ENCODE measurements at regions not wholly inside any gene's neighbourhood (a gene's known extent, or its start where the extent isn't known, plus 50 kb on each side); places are given as distances from the start of the nearest gene placed in this dataset.
A peak's percentile ranks its signal among the peaks of the same experiment; 100 is the strongest.

DNA sequence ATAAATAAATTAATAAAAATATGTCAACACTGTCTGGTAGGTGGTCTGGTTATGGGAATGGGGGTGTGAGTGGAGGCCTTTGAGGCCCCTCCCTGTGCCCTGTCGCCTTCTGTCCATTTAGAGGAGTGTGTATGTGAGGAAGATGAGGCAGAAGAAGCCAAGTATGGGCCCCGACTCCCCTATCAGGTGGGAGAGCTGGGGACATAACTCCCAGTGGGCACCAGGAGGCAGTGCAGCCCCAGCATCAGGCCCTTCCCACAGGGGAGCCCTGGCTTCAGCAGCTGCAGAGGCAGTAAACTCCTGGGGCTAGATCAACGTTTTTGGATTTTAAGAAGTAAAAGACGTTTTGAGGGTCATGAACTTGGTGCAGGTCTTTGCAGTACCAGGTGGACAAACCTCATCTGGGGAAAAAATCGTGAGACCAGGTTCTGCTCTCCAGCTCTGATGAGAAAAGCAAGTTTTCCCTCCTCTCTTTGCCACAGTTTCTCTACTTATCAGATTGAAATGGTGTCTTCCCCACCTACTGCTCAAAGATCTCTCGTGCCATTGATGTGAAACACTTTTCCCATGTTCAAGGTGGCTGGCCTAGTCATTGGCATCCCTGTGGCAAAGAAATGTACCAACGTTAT is 167.8 kb upstream of the EEPD1 start:
- H3K4ac ChIP-seq (ENCODE audit: low read depth, low read length): no peak overlapping the region
- H3K27ac ChIP-seq (ENCODE audit: insufficient read length, low read depth, low read length): no peak overlapping the region
- TF ChIP-seq, protein P1, sequence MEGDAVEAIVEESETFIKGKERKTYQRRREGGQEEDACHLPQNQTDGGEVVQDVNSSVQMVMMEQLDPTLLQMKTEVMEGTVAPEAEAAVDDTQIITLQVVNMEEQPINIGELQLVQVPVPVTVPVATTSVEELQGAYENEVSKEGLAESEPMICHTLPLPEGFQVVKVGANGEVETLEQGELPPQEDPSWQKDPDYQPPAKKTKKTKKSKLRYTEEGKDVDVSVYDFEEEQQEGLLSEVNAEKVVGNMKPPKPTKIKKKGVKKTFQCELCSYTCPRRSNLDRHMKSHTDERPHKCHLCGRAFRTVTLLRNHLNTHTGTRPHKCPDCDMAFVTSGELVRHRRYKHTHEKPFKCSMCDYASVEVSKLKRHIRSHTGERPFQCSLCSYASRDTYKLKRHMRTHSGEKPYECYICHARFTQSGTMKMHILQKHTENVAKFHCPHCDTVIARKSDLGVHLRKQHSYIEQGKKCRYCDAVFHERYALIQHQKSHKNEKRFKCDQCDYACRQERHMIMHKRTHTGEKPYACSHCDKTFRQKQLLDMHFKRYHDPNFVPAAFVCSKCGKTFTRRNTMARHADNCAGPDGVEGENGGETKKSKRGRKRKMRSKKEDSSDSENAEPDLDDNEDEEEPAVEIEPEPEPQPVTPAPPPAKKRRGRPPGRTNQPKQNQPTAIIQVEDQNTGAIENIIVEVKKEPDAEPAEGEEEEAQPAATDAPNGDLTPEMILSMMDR (conservative IDR thresholded peaks at IDR 0.05): peak; percentile 93

More for the DNA sequence above, 167.8 kb upstream of the EEPD1 start:
- Mint-ChIP-seq H3K27me3 (ENCODE audit: low read depth) (no peaks in the 10 kb centered on the region; the same call in 1 of the 2 replicates), H3K27ac (peak overlapping the region in 2 of 3 experiments; percentile 68 to 81; a peak in 2 of 7 replicates), H3K4me1 (peaks cover 2 to 4% of the 10 kb centered on the region in 2 experiments; a peak in 2 of 4 replicates), H3K9me3 (no peaks in the 10 kb centered on the region), H3K36me3 (ENCODE audit: insufficient read depth in 1 of 3, low read depth in 3 of 3) (no peaks in the 10 kb centered on the region), H3K4me3 (no peak overlapping the region)
- no peak overlapping the region for H4K5ac ChIP-seq (ENCODE audit: insufficient read length, low read depth, low read length)
- H3T11ph ChIP-seq (ENCODE audit: low read length): no peak overlapping the region
- no peaks in the 10 kb centered on the region for H3K79me2 ChIP-seq (ENCODE audit: insufficient read depth, low read length)
- H4K91ac ChIP-seq (ENCODE audit: insufficient read length, low read depth, low read length): no peak overlapping the region
- no peak overlapping the region for H3K56ac ChIP-seq (ENCODE audit: insufficient read length, low read depth, low read length)
- peak; percentile 82 for DNase-seq
- no peak overlapping the region for H4K8ac ChIP-seq (replicated peaks; ENCODE audit: insufficient read length, low read depth, low read length)
- no peak overlapping the region for H3K9ac ChIP-seq (ENCODE audit: extremely low read depth, insufficient read length, low read length)
- H3K18ac ChIP-seq (ENCODE audit: insufficient read length, low read depth, low read length): no peak overlapping the region
- no peak overlapping the region for H3K4me2 ChIP-seq (ENCODE audit: insufficient read depth, insufficient read length, low read length)
- no peaks in the 10 kb centered on the region for H3K9me3 ChIP-seq (ENCODE audit: control insufficient read depth, low read depth, low read length)
- no peak overlapping the region for H2BK12ac ChIP-seq (ENCODE audit: insufficient read length, low read depth, low read length)
- no peaks in the 10 kb centered on the region for H3K79me1 ChIP-seq (ENCODE audit: insufficient read depth, low read depth, low read length, poor library complexity, severe bottlenecking)
- H3K23me2 ChIP-seq (ENCODE audit: insufficient read length, low read depth, low read length, poor library complexity, severe bottlenecking): no peaks in the 10 kb centered on the region
- no peaks in the 10 kb centered on the region for H3K4me1 ChIP-seq (ENCODE audit: insufficient read depth, low read length)
- H2BK120ac ChIP-seq (ENCODE audit: low read depth, low read length, poor library complexity, severe bottlenecking): no peak overlapping the region
- peak overlapping the region; percentile 99 for H2AFZ ChIP-seq (ENCODE audit: low read length)
- H2AK5ac ChIP-seq (ENCODE audit: insufficient read length, low read length): no peak overlapping the region
- H2BK20ac ChIP-seq (ENCODE audit: low read depth, low read length, poor library complexity, severe bottlenecking): no peak overlapping the region
- no peak overlapping the region for H2BK5ac ChIP-seq (ENCODE audit: insufficient read length, low read length)
- H4K20me1 ChIP-seq (ENCODE audit: control insufficient read depth, insufficient read depth, insufficient read length): no peaks in the 10 kb centered on the region
- no peaks in the 10 kb centered on the region for H3K27me3 ChIP-seq (ENCODE audit: insufficient read depth, low read length)
- no peak overlapping the region for H3K14ac ChIP-seq (ENCODE audit: insufficient read depth, low read length)
- H3K23ac ChIP-seq (ENCODE audit: insufficient read length, low read depth, low read length): no peak overlapping the region
- H2BK15ac ChIP-seq (ENCODE audit: low read depth, low read length): no peak overlapping the region
- WGBS (ENCODE audit: extremely low coverage, insufficient read length, low lambda C conversion rate): no CpG with 5 or more reads among the region's 7 CpGs
